ENCODE measurements at regions not wholly inside any gene's neighbourhood (a gene's known extent, or its start where the extent isn't known, plus 50 kb on each side); places are given as distances from the start of the nearest gene placed in this dataset.
A peak's percentile ranks its signal among the peaks of the same experiment; 100 is the strongest.

DNA sequence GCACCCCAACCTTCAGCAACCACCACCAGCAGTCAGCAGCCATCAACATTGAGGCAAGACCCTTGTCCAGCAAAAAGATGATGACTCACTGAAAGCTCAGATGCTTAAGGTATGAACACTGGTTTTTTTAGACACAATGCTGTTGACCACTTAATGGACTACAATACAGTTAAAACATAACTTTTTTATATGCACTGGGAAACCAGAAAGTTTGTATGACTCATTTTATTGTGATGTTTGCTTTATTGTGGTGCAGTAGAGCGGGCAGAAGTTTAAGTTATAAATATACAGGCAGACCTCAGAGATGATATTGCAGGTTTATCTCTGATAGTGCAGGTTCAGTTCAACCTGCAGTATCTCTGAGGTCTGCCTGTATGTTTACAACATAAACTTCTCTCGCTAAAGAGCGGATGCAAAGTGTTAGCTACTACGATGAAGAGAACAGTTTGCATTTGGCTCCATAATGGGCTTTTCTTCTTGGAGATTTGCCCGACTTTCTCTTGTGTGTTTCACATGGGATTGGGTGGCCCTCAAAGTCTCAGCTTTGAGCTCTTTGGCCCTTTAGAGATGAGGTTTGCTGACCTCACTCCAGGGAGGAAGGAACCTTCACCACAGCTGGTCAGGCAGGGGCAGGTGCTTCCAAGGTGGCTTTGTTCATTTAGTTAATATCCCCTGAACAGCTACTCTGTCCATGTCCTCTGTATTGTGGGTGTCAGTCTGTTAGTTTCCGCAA lies 84.4 kb upstream of the SHH start:
- DNase-seq (ENCODE audit: low read depth), result no peak

DNA sequence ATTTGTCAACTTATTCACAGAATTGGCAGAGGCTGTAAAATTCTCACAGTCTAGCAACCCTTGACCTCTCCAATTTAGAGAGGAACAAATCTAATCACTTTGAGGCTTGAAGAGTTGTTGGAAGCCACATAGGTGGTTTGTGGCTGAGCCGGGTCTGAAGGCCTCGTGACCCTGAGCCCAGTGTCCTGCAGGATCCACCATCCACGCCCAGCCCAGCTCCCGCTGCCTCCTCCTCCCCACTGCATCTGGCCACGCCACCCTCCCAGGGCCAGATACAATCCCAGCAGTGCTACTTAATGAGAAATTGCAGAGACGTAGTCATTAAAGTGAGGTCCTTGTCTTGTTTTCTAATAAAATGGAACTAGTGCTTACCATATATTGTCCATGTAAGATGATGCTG lies 81.4 kb upstream of the SHH start:
- DNase-seq (ENCODE audit: low read depth), result no peak

DNA sequence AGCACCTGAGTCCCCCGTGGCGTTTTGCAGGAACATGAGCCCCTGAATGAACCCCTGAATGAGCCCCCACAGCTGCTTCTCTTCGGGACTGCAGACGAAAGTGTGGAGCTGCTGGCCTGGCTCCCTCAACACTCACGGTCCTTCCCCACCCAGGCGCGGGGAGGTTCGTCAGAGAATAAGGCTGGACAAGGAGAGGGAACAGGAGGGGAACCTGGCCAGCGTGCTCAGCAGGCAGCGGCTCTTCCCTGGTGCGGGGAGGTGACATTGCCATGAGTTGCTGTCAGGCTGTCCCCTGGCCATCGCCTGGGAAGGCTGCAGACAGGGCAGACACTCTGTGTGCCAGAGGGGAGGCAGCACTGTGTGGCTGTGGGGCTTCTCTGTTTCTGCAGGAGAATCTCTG lies 80.9 kb upstream of the SHH start:
- DNase-seq (ENCODE audit: low read depth), result no peak

DNA sequence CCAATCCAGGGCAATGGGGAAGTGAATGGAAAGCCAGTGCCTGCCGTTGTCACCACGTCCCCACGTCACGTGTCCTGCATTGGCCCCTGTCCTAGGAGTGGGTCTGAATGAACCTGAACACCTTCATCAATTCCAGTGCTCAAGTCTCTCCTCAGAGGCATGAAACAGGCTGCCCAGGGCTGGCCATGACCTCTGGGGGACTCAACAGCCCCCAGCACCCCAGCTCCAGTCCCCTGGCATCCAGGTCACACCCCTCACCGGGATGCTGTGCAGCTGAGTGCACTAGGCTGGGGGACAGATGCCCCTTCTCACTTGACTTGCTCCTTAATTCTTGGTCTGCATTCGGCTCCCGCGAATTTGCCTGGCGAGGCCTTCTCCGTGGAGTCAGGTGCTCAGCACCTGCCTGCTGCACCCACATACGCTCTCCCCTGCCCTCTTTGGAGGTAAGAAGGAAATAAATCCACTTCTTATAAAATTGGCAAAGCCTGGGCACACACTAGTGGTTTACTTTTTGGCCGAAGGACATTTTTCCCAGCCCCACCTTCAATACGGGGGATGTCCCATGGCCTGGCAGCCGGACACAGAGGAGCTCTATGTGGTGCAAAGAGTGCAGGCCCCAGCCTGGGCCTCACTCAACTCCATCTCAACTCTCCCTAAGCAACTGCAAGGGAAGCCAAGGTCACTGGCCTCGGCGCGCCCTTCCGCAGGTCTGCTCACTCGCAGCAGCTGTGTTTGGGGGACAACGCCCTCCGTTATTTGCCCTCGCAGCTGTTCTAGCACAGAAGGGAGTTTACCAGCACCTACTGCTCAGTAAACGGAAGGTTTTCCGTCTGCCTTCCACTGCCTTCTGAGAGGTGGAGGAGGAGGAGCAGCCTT lies 77.6 kb upstream of the SHH start:
- no peak for DNase-seq (ENCODE audit: low read depth)

DNA sequence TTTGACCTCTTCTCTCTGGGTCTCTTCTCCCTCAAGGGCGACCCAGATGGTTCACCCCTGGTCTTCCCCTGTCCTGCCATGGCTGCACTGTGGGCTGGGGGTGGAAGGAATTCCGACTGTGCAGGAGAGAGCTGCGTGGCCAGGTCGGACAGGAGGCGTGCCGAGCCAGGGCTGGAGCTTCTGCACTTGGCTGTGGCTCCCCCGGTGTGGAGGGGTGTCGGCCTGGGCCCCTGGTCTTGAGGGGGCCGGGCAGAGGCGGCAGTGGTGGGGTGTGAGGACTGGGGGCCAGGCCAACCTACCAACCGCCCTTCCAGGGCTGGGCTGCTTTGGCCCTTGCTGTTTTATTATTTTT lies 74.9 kb upstream of the SHH start:
- no peak for DNase-seq (ENCODE audit: low read depth)

DNA sequence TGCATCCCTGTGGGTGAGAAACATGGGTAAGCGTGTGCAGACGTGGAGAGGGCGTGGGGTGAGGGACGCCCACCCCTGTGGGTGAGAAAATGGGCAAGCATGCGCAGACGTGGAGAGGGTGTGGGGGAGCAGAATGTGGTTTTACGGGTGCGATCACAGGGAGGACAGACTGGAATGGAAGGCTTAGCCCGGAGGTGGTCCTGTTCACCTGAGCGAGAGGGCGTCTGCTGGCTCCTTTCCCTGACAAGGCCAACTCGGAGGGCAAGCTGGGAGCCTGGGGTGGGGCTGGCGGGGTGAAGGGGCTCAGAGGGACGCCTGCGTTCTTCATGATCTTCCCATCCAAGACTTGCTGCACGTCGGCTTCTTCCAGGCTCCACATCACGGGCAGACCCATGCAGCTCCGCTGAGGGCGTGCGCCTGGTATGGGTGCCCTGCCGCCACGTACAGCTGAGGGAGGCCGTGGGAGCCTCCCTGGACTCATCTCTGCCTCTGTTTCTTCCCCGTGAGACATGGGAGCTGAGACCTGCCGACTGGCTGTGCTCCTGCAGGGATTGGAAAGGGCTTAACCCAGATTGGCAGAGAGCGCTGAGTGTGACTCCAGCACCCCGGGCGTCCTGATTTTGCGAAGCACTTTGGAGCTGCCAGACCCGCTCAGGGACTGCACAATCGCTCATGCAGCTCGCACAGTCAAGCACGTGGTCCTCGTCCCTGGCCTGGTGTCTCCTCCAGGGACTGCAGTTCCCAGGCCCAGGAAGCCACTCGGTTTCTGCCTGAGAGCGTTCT lies 74.3 kb upstream of the SHH start:
- DNase-seq (ENCODE audit: low read depth), result no peak

DNA sequence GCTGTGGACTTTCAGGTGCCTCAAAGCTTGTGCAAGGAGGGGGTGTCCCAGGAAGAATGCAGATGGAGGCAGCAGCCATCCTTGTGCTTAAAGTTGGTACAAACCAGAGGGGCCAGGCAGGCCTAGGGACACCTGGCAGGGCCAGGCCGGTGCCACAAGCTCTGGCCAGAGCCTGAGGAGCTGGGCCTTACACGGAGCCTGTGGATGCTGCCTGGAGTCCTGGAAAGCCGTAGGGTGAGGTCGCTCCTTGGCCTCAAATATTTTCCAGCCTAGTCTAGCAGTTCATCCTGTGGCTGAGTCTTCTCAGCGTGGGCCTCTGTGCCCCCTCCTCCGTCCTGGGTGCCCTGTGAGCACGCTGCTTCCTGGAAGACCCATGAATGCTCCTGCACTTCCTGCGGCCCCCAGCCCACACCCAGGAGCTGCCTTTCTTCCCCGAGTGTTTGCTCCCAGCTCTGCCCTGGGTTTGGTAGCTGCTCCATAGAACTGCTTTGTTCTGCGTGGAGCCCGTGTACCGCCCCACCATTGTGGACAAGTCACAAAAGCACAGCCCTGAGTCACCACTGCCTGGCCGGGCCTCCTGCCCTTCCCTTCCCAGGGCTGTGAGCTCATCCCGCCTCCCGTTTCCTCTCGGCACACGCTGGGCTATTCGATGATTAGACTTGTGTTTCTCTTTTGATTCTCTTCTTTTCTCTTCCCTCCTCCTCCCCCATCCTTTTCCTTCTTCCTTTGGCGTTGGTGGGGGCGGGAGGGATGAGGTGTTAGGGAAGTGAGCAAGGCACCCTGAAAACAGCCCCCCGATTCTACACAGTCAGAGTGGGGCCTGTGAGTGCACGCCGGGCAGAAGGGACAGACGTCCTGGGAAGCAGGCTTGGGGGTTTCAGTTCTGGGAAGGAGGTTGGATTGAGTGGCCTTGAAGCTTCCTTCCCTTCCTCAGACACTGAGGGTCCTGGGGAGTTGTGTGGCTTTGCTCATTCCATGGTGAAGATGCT lies 73.2 kb upstream of the SHH start:
- DNase-seq (ENCODE audit: low read depth), result peak; percentile 95

DNA sequence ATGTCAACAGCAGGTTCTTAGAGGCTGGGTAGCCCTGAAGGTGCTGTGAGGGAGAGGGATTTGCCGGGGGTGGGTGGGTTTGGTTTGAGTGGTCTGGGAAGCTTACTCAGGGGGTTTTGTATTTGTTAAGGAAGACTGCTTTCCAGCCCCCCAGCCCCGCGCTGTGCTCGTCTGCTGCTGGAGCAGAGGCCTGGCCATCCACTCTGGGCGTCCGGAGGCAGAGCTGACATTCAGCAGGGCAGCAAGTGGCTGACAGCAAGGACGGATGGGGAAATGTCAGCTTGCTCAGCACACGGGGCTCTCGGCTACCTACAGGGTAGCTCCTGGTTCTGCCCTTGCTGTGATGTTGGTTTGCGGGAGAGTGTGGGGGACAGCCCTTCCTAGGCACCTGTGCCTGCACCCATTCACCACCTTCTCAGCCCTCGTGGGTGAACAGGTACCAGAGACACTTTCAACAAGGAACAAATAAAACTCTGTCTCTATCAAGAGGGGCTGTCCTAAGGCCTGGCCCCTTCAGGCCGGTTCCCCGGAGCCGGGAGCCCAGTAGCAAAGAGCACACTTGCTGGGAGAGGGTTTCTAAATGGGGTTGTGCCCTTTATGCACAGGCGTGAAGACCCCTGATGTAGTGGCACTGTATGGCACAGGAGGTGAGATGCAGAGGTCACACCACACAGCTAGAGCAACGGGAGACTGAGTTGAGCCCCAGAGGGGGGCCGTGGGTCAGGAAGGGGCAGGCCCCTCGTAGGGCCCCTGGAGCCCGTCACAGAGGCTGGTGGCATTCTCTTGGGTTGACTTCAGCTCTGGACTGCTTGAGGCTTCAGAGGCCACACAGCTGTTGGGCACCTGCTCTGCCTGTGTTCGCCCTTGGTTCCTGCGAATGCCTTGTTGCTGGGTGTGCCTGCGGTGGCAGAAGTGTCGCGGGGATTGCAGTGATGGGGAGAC lies 72.2 kb upstream of the SHH start:
- DNase-seq (ENCODE audit: low read depth), result no peak

DNA sequence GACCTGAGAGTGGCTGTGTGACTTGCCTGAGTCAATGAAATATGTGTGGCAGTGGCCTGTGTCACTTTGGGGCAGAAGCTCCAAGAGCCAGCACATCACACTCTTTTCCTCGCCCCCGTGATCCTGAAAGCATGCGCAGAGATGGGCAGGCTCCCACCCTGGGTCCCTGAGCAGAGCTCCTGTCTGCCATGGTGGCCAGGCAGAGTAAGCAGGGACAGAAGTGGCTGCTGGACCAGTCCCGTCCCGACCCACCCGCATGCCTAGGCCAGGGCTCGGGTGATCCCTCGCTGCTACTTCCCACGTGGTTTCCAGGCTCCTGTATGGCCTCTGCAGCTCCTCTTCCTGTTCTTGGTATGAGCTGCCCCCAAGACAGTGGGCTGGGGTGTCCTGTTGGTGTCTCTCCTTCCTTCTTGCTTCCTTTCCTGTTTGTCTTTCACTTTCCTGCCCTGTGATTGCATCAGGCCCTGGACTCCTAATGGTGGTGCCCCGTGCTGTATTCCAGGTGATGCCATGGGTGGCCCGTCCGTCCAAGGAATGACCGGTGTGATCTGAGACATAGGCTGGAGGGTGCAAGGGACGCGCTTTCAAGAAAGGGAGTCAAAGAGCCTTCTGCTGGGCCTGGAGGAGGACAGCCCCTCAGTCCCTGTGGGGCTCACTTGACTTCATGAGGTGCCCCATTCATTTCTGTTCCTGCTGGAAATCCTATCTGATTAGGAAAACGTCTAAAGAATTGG lies 71.4 kb upstream of the SHH start:
- no peak for DNase-seq (ENCODE audit: low read depth)

DNA sequence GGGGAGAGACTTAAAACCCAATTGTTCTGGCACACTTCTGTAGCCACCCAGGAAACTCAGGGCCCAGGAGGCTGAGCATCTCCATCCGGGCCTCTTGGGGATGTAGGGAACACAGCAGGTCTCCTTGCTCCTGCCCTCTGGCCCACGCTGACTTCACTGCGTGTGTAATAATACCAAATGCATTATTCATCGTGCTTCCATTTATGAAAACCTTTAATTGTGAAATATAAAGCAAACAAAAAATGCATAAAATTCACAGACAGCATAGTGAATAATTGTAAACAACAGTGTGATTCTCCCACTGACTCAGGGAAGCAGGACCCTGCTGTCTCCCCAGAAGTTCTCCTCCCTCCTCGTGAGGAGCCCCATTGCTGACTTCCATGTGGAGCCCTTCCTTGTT lies 70.3 kb upstream of the SHH start:
- DNase-seq (ENCODE audit: low read depth), result no peak

DNA sequence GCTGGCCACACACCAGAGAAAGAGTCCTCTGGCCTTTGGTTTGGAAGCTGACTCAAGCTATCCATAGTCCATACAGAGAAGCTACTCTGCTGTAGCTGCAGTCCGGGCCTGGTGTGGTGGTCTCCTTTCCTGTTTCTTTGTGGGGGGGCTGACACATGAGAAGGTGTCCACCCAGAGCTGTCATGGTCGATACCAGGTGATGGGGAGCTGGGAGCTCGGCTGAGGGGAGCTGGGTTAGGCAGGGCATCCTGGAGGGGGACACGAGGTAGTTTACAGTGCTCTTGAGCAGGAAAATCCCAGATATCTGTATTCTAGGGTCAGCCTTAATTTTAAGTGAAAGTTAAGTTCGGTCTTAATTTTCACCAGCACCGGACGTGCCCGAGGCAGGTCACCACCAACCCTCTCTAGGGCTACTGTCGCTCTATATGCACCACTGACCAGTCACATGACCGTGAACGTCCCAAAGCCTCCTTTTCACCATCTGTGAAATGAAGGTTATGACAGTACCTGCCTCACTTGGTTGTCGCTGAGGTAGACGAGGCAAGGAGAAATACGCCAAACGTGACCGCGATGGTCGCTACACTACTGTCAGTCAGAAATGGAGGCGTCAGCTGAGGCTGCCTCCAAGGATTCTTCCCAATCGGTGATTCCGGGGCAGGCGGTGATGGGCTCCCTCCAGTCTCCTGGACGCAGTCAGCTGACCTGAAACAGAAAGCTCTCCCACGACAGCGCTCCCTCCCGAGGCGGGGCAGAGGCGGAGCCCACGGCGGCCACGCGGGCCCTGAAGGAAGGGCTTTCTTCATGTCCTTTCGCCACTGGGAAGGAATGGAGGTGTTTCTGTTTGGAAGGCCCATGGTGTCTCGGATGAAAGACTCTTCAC lies 69.4 kb upstream of the SHH start:
- DNase-seq (ENCODE audit: low read depth), result no peak

DNA sequence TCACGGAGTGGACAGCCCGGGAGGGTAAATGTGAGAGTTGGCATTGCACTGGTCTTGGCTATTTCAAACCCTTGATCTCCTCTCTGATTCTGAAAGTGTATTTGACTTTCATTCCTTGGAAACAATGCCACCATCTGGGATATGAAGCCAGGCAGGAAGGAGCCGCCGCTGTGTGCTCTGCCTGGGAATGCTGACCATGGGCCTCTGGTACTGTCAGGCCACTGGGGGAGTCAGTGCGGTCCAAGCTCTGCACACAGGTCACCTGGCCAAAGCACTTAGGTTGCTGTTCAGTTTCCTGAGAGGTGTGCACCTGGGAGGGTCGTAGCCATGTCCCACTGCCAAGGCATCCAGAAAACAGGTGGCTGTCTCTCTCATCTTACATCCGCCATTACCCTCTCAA lies 68.5 kb upstream of the SHH start:
- no peak for DNase-seq (ENCODE audit: low read depth)

DNA sequence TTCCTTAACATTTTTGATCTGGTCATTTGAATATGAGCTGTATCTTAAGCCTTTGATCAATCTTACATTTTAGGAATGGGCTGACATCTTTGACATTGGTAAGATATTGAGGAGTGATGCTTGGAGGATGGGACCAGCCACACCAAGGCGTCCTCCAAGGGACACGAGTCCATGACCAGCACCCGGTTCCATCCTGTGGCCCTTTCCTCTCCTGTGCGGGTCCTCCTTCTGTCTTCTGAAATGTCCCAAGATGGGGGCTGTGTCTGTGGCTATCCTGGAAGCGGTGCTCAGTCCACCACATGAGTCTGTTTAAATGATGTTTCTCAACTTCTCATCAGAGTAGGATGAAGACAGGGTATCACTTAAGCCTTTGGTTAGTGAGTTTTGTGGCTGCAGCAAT lies 67.3 kb upstream of the SHH start:
- no peak for DNase-seq (ENCODE audit: low read depth)

DNA sequence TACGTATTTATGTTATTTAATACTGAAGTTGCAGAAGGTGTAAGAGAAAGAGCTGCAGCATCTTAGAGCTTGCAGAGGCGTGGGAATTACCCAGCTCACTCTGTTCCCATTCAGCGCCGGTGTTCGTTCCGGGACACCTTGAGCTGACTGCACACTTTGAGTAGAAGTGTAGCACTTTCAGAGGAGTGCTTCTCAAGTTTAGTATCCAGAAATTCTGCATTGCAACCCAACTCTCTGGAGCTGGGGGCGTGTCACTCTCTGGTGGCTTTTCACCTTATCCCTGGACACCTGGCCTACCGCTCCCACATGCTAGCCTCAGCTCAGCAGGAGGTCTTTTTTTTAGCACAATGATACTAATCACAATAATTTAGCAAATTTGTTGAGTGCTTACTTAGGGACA lies 66.4 kb upstream of the SHH start:
- DNase-seq (ENCODE audit: low read depth), result no peak

DNA sequence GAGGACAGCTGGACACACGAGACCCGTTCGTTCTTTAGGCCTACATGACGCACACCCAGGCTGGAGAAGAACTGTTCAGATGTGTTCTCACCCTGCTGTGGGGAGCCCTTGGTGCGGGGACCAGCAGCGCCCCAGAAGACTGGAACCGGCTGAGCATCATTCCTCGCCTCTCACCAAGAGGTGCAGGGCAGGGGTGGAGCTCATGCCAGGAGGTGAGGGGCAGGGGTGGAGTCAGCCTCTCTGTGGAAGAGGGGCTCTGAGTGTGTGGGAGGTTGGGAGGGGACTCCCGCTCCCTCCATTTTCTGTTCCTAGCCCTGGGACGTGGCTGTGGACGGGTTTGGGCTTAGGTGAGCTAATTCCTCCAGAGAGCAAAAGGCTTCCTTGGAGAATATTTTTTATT lies 66.0 kb upstream of the SHH start:
- no peak for DNase-seq (ENCODE audit: low read depth)

DNA sequence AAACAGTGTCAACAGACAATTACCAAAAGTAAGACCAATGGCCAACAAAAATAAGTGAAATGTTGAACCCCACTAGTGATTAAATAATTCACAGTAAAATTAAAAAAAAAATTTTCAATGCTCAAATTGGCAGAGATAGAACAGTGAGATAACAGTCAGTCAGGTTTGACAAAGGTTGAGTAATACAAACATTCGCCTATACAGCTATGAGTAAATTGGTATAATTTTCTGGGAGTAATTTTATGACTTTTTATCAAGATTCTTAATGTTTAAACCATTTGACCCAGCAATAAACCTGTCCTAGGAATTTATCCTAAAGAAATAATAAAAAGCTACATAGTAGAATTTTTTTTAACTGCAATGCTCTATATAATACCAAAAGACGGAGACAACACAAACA lies 64.9 kb upstream of the SHH start:
- no peak for DNase-seq (ENCODE audit: low read depth)

DNA sequence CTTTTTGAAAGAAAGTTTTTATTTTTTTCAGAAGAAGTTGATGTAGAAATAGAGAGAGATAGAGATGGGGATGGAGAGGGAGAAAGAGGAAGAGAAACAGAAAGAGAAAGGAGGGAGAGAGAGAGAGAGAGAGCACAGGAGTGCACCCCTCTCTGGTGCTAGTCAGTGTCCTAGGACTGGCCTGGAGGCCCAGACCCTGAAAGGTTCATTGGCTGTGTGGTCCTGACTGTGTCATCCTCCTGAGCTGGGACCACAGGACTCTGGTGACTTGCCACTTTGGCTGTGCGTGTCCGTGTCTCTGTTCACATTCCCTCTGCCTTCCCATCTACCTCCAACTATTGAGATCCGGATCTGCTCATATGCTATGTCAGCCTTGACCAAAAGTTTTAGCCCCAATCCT lies 62.1 kb upstream of the SHH start:
- no peak for DNase-seq (ENCODE audit: low read depth)

DNA sequence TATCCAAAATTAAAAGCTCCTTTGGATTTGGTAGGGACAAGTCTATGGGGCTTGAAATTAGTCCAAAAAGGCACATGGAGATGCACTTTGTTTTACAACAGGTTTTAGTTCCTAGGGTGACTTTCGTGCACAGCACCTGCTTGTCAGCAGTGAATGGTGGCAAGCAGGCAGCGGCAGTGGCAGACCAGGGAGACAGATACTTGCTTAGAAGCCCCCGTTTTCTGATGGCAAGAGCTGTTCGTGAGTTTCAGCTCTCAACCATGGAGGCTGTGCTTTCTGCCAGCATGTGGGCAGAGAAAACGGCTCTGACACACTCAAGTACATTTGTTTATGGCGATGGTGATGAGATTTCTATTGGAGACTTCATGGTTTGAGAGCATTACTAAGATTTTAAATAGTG lies 61.7 kb upstream of the SHH start:
- DNase-seq (ENCODE audit: low read depth), result no peak

Measured in Daoy (cell line).